Fibroblast of lung (primary cell): ENCODE measurements at regions not wholly inside any gene's neighbourhood (a gene's known extent, or its start where the extent isn't known, plus 50 kb on each side); places are given as distances from the start of the nearest gene placed in this dataset.

Experiments
- DNase-seq, 2 donors: peaks; one replicate each; pipeline versions ENCODE4 v3.0.0 to v3.0.0-alpha.2; 2010; ENCODE audit warnings: low read depth in 2 of 2
- H2AFZ ChIP-seq: 2 replicates; pipeline ENCODE4 v1.5.1; 2012; ENCODE audit warnings: low read length, control low read depth, inconsistent platforms
- H3K27ac ChIP-seq: 2 replicates; pipeline ENCODE4 v1.5.1; 2011; ENCODE audit warnings: low read length, control low read depth; ENCODE audit not compliant: insufficient read depth
- H3K27me3 ChIP-seq: 2 replicates; pipeline ENCODE4 v1.5.1; 2011; ENCODE audit warnings: mild to moderate bottlenecking, low read length; ENCODE audit not compliant: control insufficient read depth, insufficient read depth
- H3K36me3 ChIP-seq: 2 replicates; pipeline ENCODE4 v1.5.1; 2011; ENCODE audit warnings: low read length; ENCODE audit not compliant: control insufficient read depth, insufficient read depth
- H3K4me1 ChIP-seq: 2 replicates; pipeline ENCODE4 v1.5.1; 2011; ENCODE audit warnings: low read length; ENCODE audit not compliant: control insufficient read depth, insufficient read depth; ENCODE audit errors: extremely low read depth
- H3K4me2 ChIP-seq: 2 replicates; pipeline ENCODE4 v1.5.1; 2011; ENCODE audit warnings: low read length, control low read depth; ENCODE audit not compliant: insufficient read depth; ENCODE audit errors: extremely low read depth
- H3K4me3 ChIP-seq, 4 experiments: fragments of 200-600 bp in 1 of 4; sonication (generic) in 1 of 4; replicated peaks in 1 of 4; 2 replicates each; pipeline ENCODE4 v1.5.1; 2011 to 2016; ENCODE audit warnings: low read length in 4 of 4, low read depth in 3 of 4, mild to moderate bottlenecking in 3 of 4, control low read depth in 2 of 4, inconsistent platforms in 1 of 4, mixed read lengths in 1 of 4; ENCODE audit not compliant: insufficient read depth in 1 of 4; ENCODE audit errors: control extremely low read depth in 1 of 4
- H3K79me2 ChIP-seq: 2 replicates; pipeline ENCODE4 v1.5.1; 2012; ENCODE audit warnings: mild to moderate bottlenecking, low read length, inconsistent platforms; ENCODE audit not compliant: control insufficient read depth, insufficient read depth
- H3K9ac ChIP-seq: 2 replicates; pipeline ENCODE4 v1.5.1; 2011; ENCODE audit warnings: mild to moderate bottlenecking, low read length, control low read depth; ENCODE audit not compliant: insufficient read depth
- H3K9me3 ChIP-seq: 2 replicates; pipeline ENCODE4 v1.5.1; 2012; ENCODE audit warnings: low read depth, low read length; ENCODE audit not compliant: control insufficient read depth, insufficient read depth
- H4K20me1 ChIP-seq: 2 replicates; pipeline ENCODE4 v1.5.1; 2011; ENCODE audit warnings: low read length; ENCODE audit not compliant: control insufficient read depth, insufficient read depth; ENCODE audit errors: extremely low read depth
- CTCF ChIP-seq, 2 donors: IDR thresholded peaks in 1 of 2; conservative IDR thresholded peaks in 1 of 2; 1 replicate in 1 of 2; 2 replicates in 1 of 2; pipeline ENCODE4 v1.5.1; 2011 to 2012; ENCODE audit warnings: low read length in 2 of 2, control low read depth in 1 of 2, inconsistent platforms in 1 of 2, low read depth in 1 of 2, mild to moderate bottlenecking in 1 of 2
- EZH2 ChIP-seq: IDR thresholded peaks from 2 replicates; pipeline ENCODE4 v1.5.1; 2012; ENCODE audit warnings: low read length, control low read depth, mild to moderate bottlenecking; ENCODE audit errors: missing control alignments

- Histone ChIP-seq H3K36me3 (no peaks in the 10 kb centered on the region), H3K9ac (no peak overlapping the region), H2AFZ (no peak overlapping the region), H4K20me1 (no peaks in the 10 kb centered on the region), H3K27ac (no peak overlapping the region), H3K4me1 (no peaks in the 10 kb centered on the region), H3K9me3 (no peaks in the 10 kb centered on the region), H3K27me3 (no peaks in the 10 kb centered on the region), H3K4me2 (no peak overlapping the region), H3K4me3 (no peak overlapping the region), H3K79me2 (no peaks in the 10 kb centered on the region)
- DNase-seq: no peak
- TF ChIP-seq CTCF (conservative IDR thresholded peaks at IDR 0.05 in 1 of 2, IDR thresholded peaks at IDR 0.05 in 1 of 2; ENCODE audit: low read depth in 1 of 2, low read length in 2 of 2) (no peak), EZH2 (no peak)
These were observed 68.8 kb upstream of the C1orf174 start for GRCh38 chr1:3968851-3969250.

DNA sequence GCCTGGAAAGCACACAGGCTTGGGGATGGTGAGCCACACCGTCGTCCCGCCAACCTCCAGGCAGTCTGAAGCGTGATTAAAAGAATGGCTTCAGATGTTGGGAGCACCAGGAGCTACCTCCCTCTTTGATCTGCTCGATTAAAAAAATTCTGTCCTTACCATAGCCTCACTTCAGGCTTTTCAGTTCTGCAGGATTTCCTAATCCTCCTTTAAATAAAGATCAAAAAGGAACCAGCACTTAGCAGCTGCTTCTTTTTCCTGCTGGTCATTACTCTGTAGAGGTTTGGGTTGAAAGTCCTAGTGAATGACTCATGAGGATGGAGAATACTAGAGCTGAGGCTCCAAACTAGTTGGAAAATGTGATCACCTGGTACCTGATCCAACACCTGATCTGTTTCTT, 71.9 kb upstream of the C1orf174 start:
- Histone ChIP-seq H3K27ac (no peak overlapping the region), H4K20me1 (no peaks in the 10 kb centered on the region), H3K79me2 (no peaks in the 10 kb centered on the region), H3K27me3 (no peaks in the 10 kb centered on the region), H3K4me3 (no peak overlapping the region), H3K4me1 (no peaks in the 10 kb centered on the region), H3K36me3 (no peaks in the 10 kb centered on the region), H2AFZ (no peak overlapping the region), H3K9ac (no peak overlapping the region), H3K4me2 (no peak overlapping the region), H3K9me3 (peaks cover 2% of the 10 kb centered on the region)
- no peak for TF ChIP-seq EZH2
- no peak for TF ChIP-seq CTCF (conservative IDR thresholded peaks at IDR 0.05 in 1 of 2, IDR thresholded peaks at IDR 0.05 in 1 of 2; ENCODE audit: low read depth in 1 of 2, low read length in 2 of 2)
- DNase-seq: no peak

- Histone ChIP-seq H2AFZ (no peak overlapping the region), H3K4me1 (no peaks in the 10 kb centered on the region), H3K27me3 (no peaks in the 10 kb centered on the region), H3K9me3 (peaks cover 2% of the 10 kb centered on the region), H3K27ac (no peak overlapping the region), H3K4me2 (no peak overlapping the region), H4K20me1 (no peaks in the 10 kb centered on the region), H3K9ac (no peak overlapping the region), H3K4me3 (no peak overlapping the region), H3K79me2 (no peaks in the 10 kb centered on the region), H3K36me3 (no peaks in the 10 kb centered on the region)
- no peak for TF ChIP-seq CTCF (conservative IDR thresholded peaks at IDR 0.05 in 1 of 2, IDR thresholded peaks at IDR 0.05 in 1 of 2; ENCODE audit: low read depth in 1 of 2, low read length in 2 of 2)
- TF ChIP-seq EZH2: no peak
- no peak for DNase-seq
These were observed 76.0 kb upstream of the C1orf174 start for GRCh38 chr1:3975903-3976630.
